ENCODE measurements at regions not wholly inside any gene's neighbourhood (a gene's known extent, or its start where the extent isn't known, plus 50 kb on each side); places are given as distances from the start of the nearest gene placed in this dataset.

GRCh38 chr16:62565706-62566105, 529.5 kb upstream of the CDH8 start:
- no peak for TF ChIP-seq CTCF (IDR thresholded peaks at IDR 0.05)
- DNase-seq (ENCODE audit: low spot score in 2 of 2): no peak

GRCh38 chr16:62564291-62564690, 528.1 kb upstream of the CDH8 start:
- H3K27me3 ChIP-seq: no peaks in the 10 kb centered on the region
- H3K4me1 ChIP-seq: no peaks in the 10 kb centered on the region
- H3K27ac ChIP-seq: no peak overlapping the region
- TF ChIP-seq CTCF (IDR thresholded peaks at IDR 0.05): no peak
- intact Hi-C loops (cut with DNase I): no loop called here
- no peak for DNase-seq (ENCODE audit: low spot score in 2 of 2)
- no peak overlapping the region for H3K4me3 ChIP-seq
- no peaks in the 10 kb centered on the region for H3K9me3 ChIP-seq
- no peaks in the 10 kb centered on the region for H3K36me3 ChIP-seq

More at GRCh38 chr16:62565706-62566105, 529.5 kb upstream of the CDH8 start:
- Histone ChIP-seq H3K9me3 (no peaks in the 10 kb centered on the region), H3K36me3 (no peaks in the 10 kb centered on the region), H3K27me3 (no peaks in the 10 kb centered on the region), H3K4me3 (no peak overlapping the region), H3K27ac (no peak overlapping the region), H3K4me1 (no peaks in the 10 kb centered on the region)
- intact Hi-C loops (cut with DNase I): no loop called here

- Histone ChIP-seq H3K9me3 (no peaks in the 10 kb centered on the region), H3K4me3 (no peak overlapping the region), H3K27ac (no peak overlapping the region), H3K4me1 (no peaks in the 10 kb centered on the region), H3K36me3 (no peaks in the 10 kb centered on the region), H3K27me3 (no peaks in the 10 kb centered on the region)
- intact Hi-C loops (cut with DNase I): no loop called here
- DNase-seq (ENCODE audit: low spot score in 2 of 2): no peak
- no peak for TF ChIP-seq CTCF (IDR thresholded peaks at IDR 0.05)
These were observed 525.9 kb upstream of the CDH8 start for GRCh38 chr16:62562121-62562520.

- TF ChIP-seq CTCF (IDR thresholded peaks at IDR 0.05): no peak
- Histone ChIP-seq H3K4me3 (no peak overlapping the region), H3K4me1 (no peaks in the 10 kb centered on the region), H3K27me3 (no peaks in the 10 kb centered on the region), H3K9me3 (no peaks in the 10 kb centered on the region), H3K36me3 (no peaks in the 10 kb centered on the region), H3K27ac (no peak overlapping the region)
- intact Hi-C loops (cut with DNase I): no loop called here
- DNase-seq (ENCODE audit: low spot score in 2 of 2): no peak
These were observed 513.6 kb upstream of the CDH8 start for GRCh38 chr16:62549875-62550274.

GRCh38 chr16:62548095-62548494, 511.9 kb upstream of the CDH8 start:
- H3K27ac ChIP-seq: no peak overlapping the region
- no peak for DNase-seq (ENCODE audit: low spot score in 2 of 2)
- H3K9me3 ChIP-seq: no peaks in the 10 kb centered on the region
- no peaks in the 10 kb centered on the region for H3K36me3 ChIP-seq
- no peaks in the 10 kb centered on the region for H3K4me1 ChIP-seq
- H3K4me3 ChIP-seq: no peak overlapping the region
- intact Hi-C loops (cut with DNase I): no loop called here
- H3K27me3 ChIP-seq: no peaks in the 10 kb centered on the region
- no peak for TF ChIP-seq CTCF (IDR thresholded peaks at IDR 0.05)

GRCh38 chr16:62546701-62547100, 510.5 kb upstream of the CDH8 start:
- Histone ChIP-seq H3K27me3 (no peaks in the 10 kb centered on the region), H3K9me3 (no peaks in the 10 kb centered on the region), H3K4me3 (no peak overlapping the region), H3K36me3 (no peaks in the 10 kb centered on the region), H3K27ac (no peak overlapping the region), H3K4me1 (no peaks in the 10 kb centered on the region)
- intact Hi-C loops (cut with DNase I): no loop called here
- TF ChIP-seq CTCF (IDR thresholded peaks at IDR 0.05): no peak
- DNase-seq (ENCODE audit: low spot score in 2 of 2): no peak

Data from ascending aorta (tissue), 2 donors.